Kidney (tissue), 13 donors: ENCODE measurements at regions not wholly inside any gene's neighbourhood (a gene's known extent, or its start where the extent isn't known, plus 50 kb on each side); places are given as distances from the start of the nearest gene placed in this dataset.

Experiments
- DNase-seq, 5 donors: peaks; one replicate each; pipeline ENCODE4 v3.0.0-alpha.2; 2013 to 2020
- FAIRE-seq: peaks from 2 replicates; lab custom pipeline; 2012; peaks lifted over from hg19 to GRCh38; lab: Jason Lieb, UNC
- H3K27ac ChIP-seq, 2 donors: one replicate each; pipeline ENCODE4 v1.7.0; 2013; ENCODE audit warnings: low read depth in 2 of 2, low read length in 2 of 2, inconsistent platforms in 1 of 2
- H3K27me3 ChIP-seq: one replicate; pipeline ENCODE4 v1.7.1; 2013; ENCODE audit warnings: low read length, inconsistent platforms; ENCODE audit not compliant: control insufficient read depth, insufficient read depth
- H3K36me3 ChIP-seq, 3 donors: one replicate each; pipeline versions ENCODE4 v1.7.0 to v1.7.1; 2013; ENCODE audit warnings: low read length in 3 of 3, control low read depth in 1 of 3, inconsistent platforms in 1 of 3; ENCODE audit not compliant: insufficient read depth in 3 of 3, control insufficient read depth in 2 of 3
- H3K4me1 ChIP-seq, 3 donors: one replicate each; pipeline versions ENCODE4 v1.7.0 to v1.7.1; 2013; ENCODE audit warnings: low read length in 3 of 3, inconsistent platforms in 1 of 3, low read depth in 1 of 3; ENCODE audit not compliant: control insufficient read depth in 2 of 3, insufficient read depth in 2 of 3
- H3K4me3 ChIP-seq, 3 donors: one replicate each; pipeline versions ENCODE4 v1.7.0 to v1.8.1; 2013; ENCODE audit warnings: low read length in 3 of 3, control low read depth in 1 of 3, inconsistent platforms in 1 of 3
- H3K9ac ChIP-seq, 3 donors: one replicate each; pipeline versions ENCODE4 v1.7.0 to v1.7.1; 2013; ENCODE audit warnings: low read length in 3 of 3, control low read depth in 1 of 3, inconsistent platforms in 1 of 3
- H3K9me3 ChIP-seq, 3 donors: one replicate each; pipeline versions ENCODE4 v1.7.0 to v1.7.1; 2013; ENCODE audit warnings: low read length in 3 of 3, control low read depth in 1 of 3, inconsistent platforms in 1 of 3; ENCODE audit not compliant: control insufficient read depth in 2 of 3, insufficient read depth in 1 of 3
- intact Hi-C: fragments of 100-400 bp; cut with DNase I; formaldehyde crosslinking; loops from one replicate; pipeline ENCODE4 v1.11.1; 2022
- TF ChIP-seq, protein P1 (sequence below): IDR thresholded peaks from 3 replicates; pipeline ENCODE4 v1.5.1; 2012; ENCODE audit warnings: mild to moderate bottlenecking, moderate library complexity, borderline replicate concordance; ENCODE audit not compliant: insufficient read depth; ENCODE audit errors: extremely low read depth
- donor health status: control.
- donor health status: control.
- donor health status: control.
- donor health status: control.
- donor health status: control.
- donor health status: DM: yes; HTN: yes; CAD: no.
- donor health status: Normal renal cell carcinoma (clear cell type).

DNA sequence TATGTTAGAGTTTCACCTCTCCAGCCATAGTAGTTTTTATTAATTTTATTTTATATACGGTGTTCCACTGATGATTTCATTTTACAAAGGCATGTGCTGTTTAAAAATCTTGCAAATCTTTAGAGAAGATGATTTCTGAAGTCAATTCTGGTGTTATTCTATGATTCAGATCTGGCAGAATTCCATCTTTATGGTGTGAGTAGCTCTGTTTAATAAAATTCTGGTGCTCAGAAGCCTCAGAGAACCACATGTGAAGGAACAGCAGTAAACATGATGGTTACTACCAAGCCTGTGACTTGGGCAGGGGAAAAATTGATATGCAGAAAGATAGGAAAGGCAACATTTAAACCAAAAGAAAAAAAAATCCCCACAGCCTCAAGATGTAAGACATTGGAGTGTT, 299.7 kb downstream of the NPR3 start:
- TF ChIP-seq, protein P1, sequence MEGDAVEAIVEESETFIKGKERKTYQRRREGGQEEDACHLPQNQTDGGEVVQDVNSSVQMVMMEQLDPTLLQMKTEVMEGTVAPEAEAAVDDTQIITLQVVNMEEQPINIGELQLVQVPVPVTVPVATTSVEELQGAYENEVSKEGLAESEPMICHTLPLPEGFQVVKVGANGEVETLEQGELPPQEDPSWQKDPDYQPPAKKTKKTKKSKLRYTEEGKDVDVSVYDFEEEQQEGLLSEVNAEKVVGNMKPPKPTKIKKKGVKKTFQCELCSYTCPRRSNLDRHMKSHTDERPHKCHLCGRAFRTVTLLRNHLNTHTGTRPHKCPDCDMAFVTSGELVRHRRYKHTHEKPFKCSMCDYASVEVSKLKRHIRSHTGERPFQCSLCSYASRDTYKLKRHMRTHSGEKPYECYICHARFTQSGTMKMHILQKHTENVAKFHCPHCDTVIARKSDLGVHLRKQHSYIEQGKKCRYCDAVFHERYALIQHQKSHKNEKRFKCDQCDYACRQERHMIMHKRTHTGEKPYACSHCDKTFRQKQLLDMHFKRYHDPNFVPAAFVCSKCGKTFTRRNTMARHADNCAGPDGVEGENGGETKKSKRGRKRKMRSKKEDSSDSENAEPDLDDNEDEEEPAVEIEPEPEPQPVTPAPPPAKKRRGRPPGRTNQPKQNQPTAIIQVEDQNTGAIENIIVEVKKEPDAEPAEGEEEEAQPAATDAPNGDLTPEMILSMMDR = no peak
- H3K4me3 ChIP-seq = no peak overlapping the region
- no peaks in the 10 kb centered on the region for H3K36me3 ChIP-seq
- DNase-seq (no peak), FAIRE-seq (no peak)
- H3K4me1 ChIP-seq = peaks cover 0 to 6% (median 0%) of the 10 kb centered on the region in 3 donors
- no peaks in the 10 kb centered on the region for H3K27me3 ChIP-seq
- no peak overlapping the region for H3K27ac ChIP-seq
- peaks cover 0 to 19% (median 0%) of the 10 kb centered on the region in 3 donors for H3K9me3 ChIP-seq
- H3K9ac ChIP-seq = no peak overlapping the region
- intact Hi-C loops = no loop called here

DNA sequence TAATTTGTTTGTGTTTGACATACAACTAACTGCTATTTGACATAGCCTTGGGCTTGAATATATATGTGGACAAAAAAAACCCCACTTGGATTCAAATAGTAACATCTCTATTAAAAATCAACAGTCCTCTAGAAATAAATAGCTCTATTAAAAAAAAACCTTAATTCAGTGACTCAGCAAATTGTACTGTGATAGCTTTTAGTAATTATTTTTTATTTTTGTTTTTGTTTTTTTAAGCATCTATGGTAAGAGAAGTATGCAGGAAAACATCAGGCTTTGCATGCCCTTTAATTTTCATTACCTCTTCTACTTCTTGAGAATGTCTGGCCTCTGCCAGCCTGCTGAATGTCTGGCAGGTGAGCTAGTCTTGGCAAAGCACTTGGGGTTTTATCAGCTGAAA, 300.7 kb downstream of the NPR3 start:
- Histone ChIP-seq H3K9ac (no peak overlapping the region), H3K4me3 (no peak overlapping the region), H3K4me1 (peaks cover 0 to 6% (median 0%) of the 10 kb centered on the region in 3 donors), H3K36me3 (no peaks in the 10 kb centered on the region), H3K27ac (no peak overlapping the region), H3K9me3 (peaks cover 0 to 16% (median 0%) of the 10 kb centered on the region in 3 donors), H3K27me3 (no peaks in the 10 kb centered on the region)
- DNase-seq (no peak), FAIRE-seq (no peak)
- TF ChIP-seq, protein P1 = no peak
- intact Hi-C loops = no loop called here

DNA sequence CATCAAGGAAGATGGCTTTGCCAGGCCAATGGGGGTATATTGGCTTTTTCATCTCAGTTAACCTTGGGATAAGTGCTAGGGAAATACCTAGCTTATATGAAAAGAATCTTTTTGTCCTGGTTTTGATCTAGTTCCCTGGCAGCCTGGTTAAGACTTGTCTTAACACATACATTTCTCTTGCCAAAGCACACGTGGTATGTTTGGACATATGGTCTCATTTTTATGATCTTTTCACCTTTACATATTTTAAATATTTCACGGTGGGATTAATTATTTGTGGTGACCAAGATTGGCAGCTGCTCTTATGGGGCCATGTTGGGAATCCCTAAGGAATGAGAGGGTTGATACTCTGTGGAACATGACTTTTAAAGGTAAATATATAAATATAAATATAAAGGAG, 312.5 kb downstream of the NPR3 start:
- H3K4me1 ChIP-seq = no peaks in the 10 kb centered on the region
- H3K27ac ChIP-seq = no peak overlapping the region
- no peaks in the 10 kb centered on the region for H3K9me3 ChIP-seq
- H3K36me3 ChIP-seq = no peaks in the 10 kb centered on the region
- intact Hi-C loops = no loop called here
- no peak for FAIRE-seq
- no peak for DNase-seq
- H3K9ac ChIP-seq = no peak overlapping the region
- H3K27me3 ChIP-seq = no peaks in the 10 kb centered on the region
- TF ChIP-seq, protein P1 = no peak
- H3K4me3 ChIP-seq = no peak overlapping the region
